Suprapubic skin (tissue), 4 donors: ENCODE measurements at regions not wholly inside any gene's neighbourhood (a gene's known extent, or its start where the extent isn't known, plus 50 kb on each side); places are given as distances from the start of the nearest gene placed in this dataset.

Experiments
- CTCF ChIP-seq, 2 donors: fragments of 200-600 bp in 1 of 2; fragments of 450-650 bp in 1 of 2; sonication (generic) in 1 of 2; IDR thresholded peaks; one replicate each; pipeline ENCODE4 v1.5.1; 2016 to 2019; ENCODE audit warnings: antibody characterized with exemption in 2 of 2, mild to moderate bottlenecking in 1 of 2, moderate library complexity in 1 of 2
- EP300 ChIP-seq: sonication (generic); formaldehyde crosslinking; IDR thresholded peaks from one replicate; pipeline ENCODE4 v1.6.1; 2017; ENCODE audit warnings: antibody characterized with exemption
- POLR2A ChIP-seq, 2 donors: fragments of 450-650 bp; IDR thresholded peaks; one replicate each; pipeline ENCODE4 v1.6.1; 2017; ENCODE audit warnings: antibody characterized with exemption in 2 of 2, mild to moderate bottlenecking in 2 of 2, moderate library complexity in 2 of 2
- POLR2AphosphoS5 ChIP-seq, 3 donors: sonication (generic); formaldehyde crosslinking; IDR thresholded peaks; one replicate each; pipeline ENCODE4 v1.6.1; 2017; ENCODE audit warnings: antibody characterized with exemption in 3 of 3

GRCh38 chr5:105696440-105696839 lies 1974.3 kb downstream of the EFNA5 start:
- TF ChIP-seq EP300 (no peak), CTCF (IDR thresholded peaks at IDR 0.05) (no peak), POLR2AphosphoS5 (IDR thresholded peaks at IDR 0.05) (no peak), POLR2A (IDR thresholded peaks at IDR 0.05) (no peak)
